Glutamatergic neuron (in vitro differentiated cells): ENCODE measurements at regions not wholly inside any gene's neighbourhood (a gene's known extent, or its start where the extent isn't known, plus 50 kb on each side); places are given as distances from the start of the nearest gene placed in this dataset.
"Not testable (repeated sequence)": the region's sequence is repeated elsewhere in the genome, so short reads cannot be mapped to it uniquely, and the experiment has no call there.

ENCODE experiments used
- DNase-seq: peaks from one replicate; pipeline ENCODE4 v3.0.0; 2022
- H3K27ac Mint-ChIP-seq: one replicate; pipeline ENCODE4 v1.8.0; 2020; ENCODE audit warnings: mild to moderate bottlenecking, mixed read lengths, inconsistent platforms; ENCODE audit not compliant: unreplicated experiment
- H3K27me3 Mint-ChIP-seq: one replicate; pipeline ENCODE4 v1.8.0; 2020; ENCODE audit warnings: mild to moderate bottlenecking, moderate library complexity, mixed read lengths, inconsistent platforms; ENCODE audit not compliant: unreplicated experiment
- H3K36me3 Mint-ChIP-seq: one replicate; pipeline ENCODE4 v1.8.0; 2020; ENCODE audit warnings: mild to moderate bottlenecking, mixed read lengths, inconsistent platforms; ENCODE audit not compliant: unreplicated experiment
- H3K4me1 Mint-ChIP-seq: one replicate; pipeline ENCODE4 v1.8.0; 2020; ENCODE audit warnings: mild to moderate bottlenecking, low read depth, mixed read lengths, inconsistent platforms; ENCODE audit not compliant: unreplicated experiment
- H3K4me3 Mint-ChIP-seq: one replicate; pipeline ENCODE4 v1.8.0; 2020; ENCODE audit warnings: mild to moderate bottlenecking, mixed read lengths, inconsistent platforms; ENCODE audit not compliant: unreplicated experiment
- H3K9me3 Mint-ChIP-seq: one replicate; pipeline ENCODE4 v1.8.0; 2020; ENCODE audit warnings: mild to moderate bottlenecking, moderate library complexity, mixed read lengths, inconsistent platforms; ENCODE audit not compliant: unreplicated experiment
- TF ChIP-seq, protein P1 (sequence below): fragments of 200-600 bp; sonication (generic); IDR thresholded peaks from one replicate; pipeline ENCODE4 v1.5.0; 2021; ENCODE audit not compliant: partially characterized antibody, unreplicated experiment

- Mint-ChIP-seq H3K9me3 (no peaks in the 10 kb centered on the region), H3K4me1 (no peaks in the 10 kb centered on the region), H3K27ac (no peak overlapping the region), H3K27me3 (no peaks in the 10 kb centered on the region), H3K4me3 (no peak overlapping the region), H3K36me3 (no peaks in the 10 kb centered on the region)
- DNase-seq = no peak
- TF ChIP-seq, protein P1, sequence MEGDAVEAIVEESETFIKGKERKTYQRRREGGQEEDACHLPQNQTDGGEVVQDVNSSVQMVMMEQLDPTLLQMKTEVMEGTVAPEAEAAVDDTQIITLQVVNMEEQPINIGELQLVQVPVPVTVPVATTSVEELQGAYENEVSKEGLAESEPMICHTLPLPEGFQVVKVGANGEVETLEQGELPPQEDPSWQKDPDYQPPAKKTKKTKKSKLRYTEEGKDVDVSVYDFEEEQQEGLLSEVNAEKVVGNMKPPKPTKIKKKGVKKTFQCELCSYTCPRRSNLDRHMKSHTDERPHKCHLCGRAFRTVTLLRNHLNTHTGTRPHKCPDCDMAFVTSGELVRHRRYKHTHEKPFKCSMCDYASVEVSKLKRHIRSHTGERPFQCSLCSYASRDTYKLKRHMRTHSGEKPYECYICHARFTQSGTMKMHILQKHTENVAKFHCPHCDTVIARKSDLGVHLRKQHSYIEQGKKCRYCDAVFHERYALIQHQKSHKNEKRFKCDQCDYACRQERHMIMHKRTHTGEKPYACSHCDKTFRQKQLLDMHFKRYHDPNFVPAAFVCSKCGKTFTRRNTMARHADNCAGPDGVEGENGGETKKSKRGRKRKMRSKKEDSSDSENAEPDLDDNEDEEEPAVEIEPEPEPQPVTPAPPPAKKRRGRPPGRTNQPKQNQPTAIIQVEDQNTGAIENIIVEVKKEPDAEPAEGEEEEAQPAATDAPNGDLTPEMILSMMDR = no peak
Measured at GRCh38 chr18:40157120-40157519, 1797.9 kb upstream of the PIK3C3 start.

DNA sequence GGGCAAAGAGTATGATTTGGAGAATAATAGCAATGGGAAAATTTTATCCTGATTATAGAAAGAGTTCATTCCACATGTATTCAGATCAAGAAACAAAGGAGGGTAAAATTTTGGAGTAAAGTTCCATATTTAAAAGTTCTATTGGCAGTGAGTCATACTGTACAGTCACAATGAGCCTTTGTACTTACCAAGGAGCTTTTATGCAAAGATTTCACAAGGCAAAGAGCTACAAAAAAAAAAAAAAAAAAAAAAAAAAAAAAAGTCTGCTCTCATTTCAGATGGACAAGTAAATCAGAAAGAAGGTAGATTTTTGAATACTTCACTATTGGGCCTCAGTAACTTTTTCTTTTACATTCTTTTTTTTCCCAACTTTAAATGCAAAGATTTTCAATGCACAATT is 1802.2 kb upstream of the PIK3C3 start:
- TF ChIP-seq, protein P1 = no peak

GRCh38 chr18:40148960-40149359 is 1806.1 kb upstream of the PIK3C3 start:
- Mint-ChIP-seq H3K27me3 (no peaks in the 10 kb centered on the region), H3K27ac (no peak overlapping the region), H3K9me3 (no peaks in the 10 kb centered on the region), H3K36me3 (no peaks in the 10 kb centered on the region), H3K4me1 (no peaks in the 10 kb centered on the region), H3K4me3 (no peak overlapping the region)
- TF ChIP-seq, protein P1 = no peak
- no peak for DNase-seq

More for the DNA sequence above, 1802.2 kb upstream of the PIK3C3 start:
- H3K27ac Mint-ChIP-seq = no peak overlapping the region
- no peaks in the 10 kb centered on the region for H3K27me3 Mint-ChIP-seq
- no peak overlapping the region for H3K4me3 Mint-ChIP-seq
- no peaks in the 10 kb centered on the region for H3K4me1 Mint-ChIP-seq
- no peaks in the 10 kb centered on the region for H3K9me3 Mint-ChIP-seq
- no peak for DNase-seq
- no peaks in the 10 kb centered on the region for H3K36me3 Mint-ChIP-seq

- DNase-seq = no peak
- H3K27ac Mint-ChIP-seq = no peak overlapping the region
- peaks cover 6% of the 10 kb centered on the region for H3K9me3 Mint-ChIP-seq
- H3K27me3 Mint-ChIP-seq = no peaks in the 10 kb centered on the region
- H3K36me3 Mint-ChIP-seq = peaks cover 9% of the 10 kb centered on the region
- no peaks in the 10 kb centered on the region for H3K4me1 Mint-ChIP-seq
- TF ChIP-seq, protein P1 = no peak
- no peak overlapping the region for H3K4me3 Mint-ChIP-seq
Measured at GRCh38 chr18:40133253-40133652, 1821.8 kb upstream of the PIK3C3 start.

GRCh38 chr18:40132438-40132837 is 1822.6 kb upstream of the PIK3C3 start:
- not testable (repeated sequence) for H3K36me3 Mint-ChIP-seq, H3K4me3 Mint-ChIP-seq, H3K9me3 Mint-ChIP-seq, H3K4me1 Mint-ChIP-seq, H3K27ac Mint-ChIP-seq, DNase-seq, H3K27me3 Mint-ChIP-seq

DNA sequence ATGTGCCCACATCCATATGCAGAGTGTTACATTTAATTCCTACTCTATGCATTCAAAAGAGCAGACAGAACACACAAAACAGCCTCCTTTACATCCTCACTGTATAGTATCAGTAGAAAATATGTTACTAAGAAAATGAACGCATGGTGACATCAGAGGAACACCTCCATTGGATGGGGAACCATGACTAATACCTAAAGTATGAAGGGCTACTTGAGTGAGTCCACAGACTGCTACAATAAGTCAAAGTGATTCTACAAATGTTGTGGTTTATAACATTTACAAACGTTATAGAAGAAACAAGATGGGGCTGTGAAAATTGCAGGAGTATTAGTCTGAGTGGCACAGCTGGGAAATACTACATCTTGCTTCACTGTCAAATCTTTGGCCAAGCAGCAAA is 1830.9 kb upstream of the PIK3C3 start:
- H3K36me3 Mint-ChIP-seq = peaks cover under 1% of the 10 kb centered on the region
- TF ChIP-seq, protein P1 = no peak
- DNase-seq = no peak
- H3K9me3 Mint-ChIP-seq = no peaks in the 10 kb centered on the region
- H3K4me3 Mint-ChIP-seq = no peak overlapping the region
- H3K27me3 Mint-ChIP-seq = no peaks in the 10 kb centered on the region
- H3K27ac Mint-ChIP-seq = no peak overlapping the region
- no peaks in the 10 kb centered on the region for H3K4me1 Mint-ChIP-seq
